ENCODE measurements at regions not wholly inside any gene's neighbourhood (a gene's known extent, or its start where the extent isn't known, plus 50 kb on each side); places are given as distances from the start of the nearest gene placed in this dataset.

- DNase-seq (no peak), ATAC-seq (no peak)
- intact Hi-C loops (cut with micrococcal nuclease) = no loop called here
- H3K4me1 Mint-ChIP-seq (ENCODE audit: low read depth) = no peaks in the 10 kb centered on the region
- H3K4me3 Mint-ChIP-seq = no peak overlapping the region
- CTCF ChIA-PET = interaction anchor here (0.6 kb wide), 1 partner anchor 1602 kb away, joined by 6 read pairs; no protein-coding TSS in a partner anchor
- no peak overlapping the region for H3K27ac Mint-ChIP-seq
- POLR2A ChIA-PET = no interaction called here
- H3K27me3 Mint-ChIP-seq = no peaks in the 10 kb centered on the region
- no peaks in the 10 kb centered on the region for H3K9me3 Mint-ChIP-seq
- TF ChIP-seq CTCF (IDR thresholded peaks at IDR 0.05) = no peak
- H3K36me3 Mint-ChIP-seq (ENCODE audit: low read depth) = no peaks in the 10 kb centered on the region
Measured at GRCh38 chr3:64922213-64922612, 234.4 kb upstream of the ADAMTS9 start.

GRCh38 chr3:64921281-64922065 is 233.7 kb upstream of the ADAMTS9 start:
- intact Hi-C loops (cut with micrococcal nuclease) = no loop called here
- H3K27me3 Mint-ChIP-seq = no peaks in the 10 kb centered on the region
- no peak for TF ChIP-seq CTCF (IDR thresholded peaks at IDR 0.05)
- no peak overlapping the region for H3K4me3 Mint-ChIP-seq
- POLR2A ChIA-PET = no interaction called here
- no peak for DNase-seq
- no peaks in the 10 kb centered on the region for H3K4me1 Mint-ChIP-seq (ENCODE audit: low read depth)
- no peak for ATAC-seq
- CTCF ChIA-PET = interaction anchor here (0.6 kb wide), 1 partner anchor 1601 kb away, joined by 6 read pairs; no protein-coding TSS in a partner anchor
- no peaks in the 10 kb centered on the region for H3K36me3 Mint-ChIP-seq (ENCODE audit: low read depth)
- H3K9me3 Mint-ChIP-seq = no peaks in the 10 kb centered on the region
- H3K27ac Mint-ChIP-seq = no peak overlapping the region

GRCh38 chr3:64919934-64920333 is 232.1 kb upstream of the ADAMTS9 start:
- Mint-ChIP-seq H3K4me1 (ENCODE audit: low read depth) (no peaks in the 10 kb centered on the region), H3K9me3 (no peaks in the 10 kb centered on the region), H3K27ac (no peak overlapping the region), H3K27me3 (no peaks in the 10 kb centered on the region), H3K36me3 (ENCODE audit: low read depth) (no peaks in the 10 kb centered on the region), H3K4me3 (no peak overlapping the region)
- no peak for TF ChIP-seq CTCF (IDR thresholded peaks at IDR 0.05)
- DNase-seq (no peak), ATAC-seq (no peak)
- POLR2A ChIA-PET = no interaction called here
- intact Hi-C loops (cut with micrococcal nuclease) = no loop called here
- CTCF ChIA-PET = no interaction called here

- CTCF ChIA-PET = no interaction called here
- Mint-ChIP-seq H3K36me3 (ENCODE audit: low read depth) (no peaks in the 10 kb centered on the region), H3K27ac (no peak overlapping the region), H3K9me3 (no peaks in the 10 kb centered on the region), H3K4me3 (no peak overlapping the region), H3K27me3 (no peaks in the 10 kb centered on the region), H3K4me1 (ENCODE audit: low read depth) (no peaks in the 10 kb centered on the region)
- DNase-seq = no peak
- no peak for TF ChIP-seq CTCF (IDR thresholded peaks at IDR 0.05)
- POLR2A ChIA-PET = no interaction called here
- no peak for ATAC-seq
- intact Hi-C loops (cut with micrococcal nuclease) = no loop called here
Measured at GRCh38 chr3:64918989-64919388, 231.2 kb upstream of the ADAMTS9 start.

GRCh38 chr3:64917914-64918453 is 230.2 kb upstream of the ADAMTS9 start:
- no peak overlapping the region for H3K4me3 Mint-ChIP-seq
- no peaks in the 10 kb centered on the region for H3K36me3 Mint-ChIP-seq (ENCODE audit: low read depth)
- H3K9me3 Mint-ChIP-seq = peaks cover 2% of the 10 kb centered on the region
- ChIA-PET CTCF (no interaction called here), POLR2A (no interaction called here)
- intact Hi-C loops (cut with micrococcal nuclease) = no loop called here
- no peak for TF ChIP-seq CTCF (IDR thresholded peaks at IDR 0.05)
- no peaks in the 10 kb centered on the region for H3K27me3 Mint-ChIP-seq
- no peak for ATAC-seq
- no peaks in the 10 kb centered on the region for H3K4me1 Mint-ChIP-seq (ENCODE audit: low read depth)
- no peak overlapping the region for H3K27ac Mint-ChIP-seq
- no peak for DNase-seq
